ENCODE measurements at regions not wholly inside any gene's neighbourhood (a gene's known extent, or its start where the extent isn't known, plus 50 kb on each side); places are given as distances from the start of the nearest gene placed in this dataset.
"Not testable (repeated sequence)": the region's sequence is repeated elsewhere in the genome, so short reads cannot be mapped to it uniquely, and the experiment has no call there.

- no peak for DNase-seq
Measured at GRCh38 chr3:135560847-135561246, 404.7 kb upstream of the PPP2R3A start.

GRCh38 chr3:135564696-135565095 lies 400.8 kb upstream of the PPP2R3A start:
- DNase-seq: no peak

GRCh38 chr3:135565546-135565945 lies 400.0 kb upstream of the PPP2R3A start:
- no peak for DNase-seq

GRCh38 chr3:135567223-135567622 lies 398.3 kb upstream of the PPP2R3A start:
- DNase-seq: no peak

GRCh38 chr3:135576751-135577150 lies 388.8 kb upstream of the PPP2R3A start:
- no peak for DNase-seq

- DNase-seq: no peak
Measured at GRCh38 chr3:135581806-135582205, 383.7 kb upstream of the PPP2R3A start.

- DNase-seq: no peak
Measured at GRCh38 chr3:135582800-135583199, 382.7 kb upstream of the PPP2R3A start.

- DNase-seq: no peak
Measured at GRCh38 chr3:135596563-135596962, 369.0 kb upstream of the PPP2R3A start.

- DNase-seq: no peak
Measured at GRCh38 chr3:135597855-135598254, 367.7 kb upstream of the PPP2R3A start.

GRCh38 chr3:135598597-135598996 lies 366.9 kb upstream of the PPP2R3A start:
- DNase-seq: no peak

- not testable (repeated sequence) for DNase-seq
Measured at GRCh38 chr3:135604512-135604911, 361.0 kb upstream of the PPP2R3A start.

- no peak for DNase-seq
Measured at GRCh38 chr3:135618123-135618522, 347.4 kb upstream of the PPP2R3A start.

- no peak for DNase-seq
Measured at GRCh38 chr3:135621184-135621920, 344.2 kb upstream of the PPP2R3A start.

GRCh38 chr3:135622215-135622614 lies 343.3 kb upstream of the PPP2R3A start:
- no peak for DNase-seq

GRCh38 chr3:135622656-135623055 lies 342.9 kb upstream of the PPP2R3A start:
- DNase-seq: no peak

- DNase-seq: no peak
Measured at GRCh38 chr3:135623558-135623957, 342.0 kb upstream of the PPP2R3A start.

GRCh38 chr3:135627057-135627456 lies 338.5 kb upstream of the PPP2R3A start:
- no peak for DNase-seq

- no peak for DNase-seq
Measured at GRCh38 chr3:135629701-135630408, 335.7 kb upstream of the PPP2R3A start.

- DNase-seq: no peak
Measured at GRCh38 chr3:135632556-135633065, 332.9 kb upstream of the PPP2R3A start.

GRCh38 chr3:135633078-135633477 lies 332.4 kb upstream of the PPP2R3A start:
- DNase-seq: no peak

GRCh38 chr3:135636596-135636995 lies 328.9 kb upstream of the PPP2R3A start:
- no peak for DNase-seq

GRCh38 chr3:135637013-135637412 lies 328.5 kb upstream of the PPP2R3A start:
- no peak for DNase-seq

- DNase-seq: no peak
Measured at GRCh38 chr3:135641761-135642160, 323.8 kb upstream of the PPP2R3A start.

- DNase-seq: no peak
Measured at GRCh38 chr3:135645541-135645940, 320.0 kb upstream of the PPP2R3A start.

All from activated CD8-positive, alpha-beta memory T cell treated with anti-CD3 and anti-CD28 coated beads for 24 hours (primary cell).